LNCAP (cell line): ENCODE measurements at regions not wholly inside any gene's neighbourhood (a gene's known extent, or its start where the extent isn't known, plus 50 kb on each side); places are given as distances from the start of the nearest gene placed in this dataset.

Experiments
- CTCF ChIP-seq: fragments of 450-650 bp; IDR thresholded peaks from 2 replicates; pipeline ENCODE4 v1.5.1; 2017; ENCODE audit warnings: mild to moderate bottlenecking

GRCh38 chr13:88248393-88248792, 577.2 kb downstream of the SLITRK5 start:
- TF ChIP-seq CTCF: no peak

GRCh38 chr13:88257706-88258105, 586.5 kb downstream of the SLITRK5 start:
- TF ChIP-seq CTCF: no peak

- no peak for TF ChIP-seq CTCF
These were observed 592.6 kb downstream of the SLITRK5 start for GRCh38 chr13:88263808-88264207.

- TF ChIP-seq CTCF: no peak
These were observed 610.7 kb downstream of the SLITRK5 start for GRCh38 chr13:88281841-88282240.

GRCh38 chr13:88285329-88285728, 614.2 kb downstream of the SLITRK5 start:
- TF ChIP-seq CTCF: no peak

- no peak for TF ChIP-seq CTCF
These were observed 617.2 kb downstream of the SLITRK5 start for GRCh38 chr13:88288326-88288725.

- no peak for TF ChIP-seq CTCF
These were observed 623.2 kb downstream of the SLITRK5 start for GRCh38 chr13:88294368-88294767.

GRCh38 chr13:88303157-88303556, 632.0 kb downstream of the SLITRK5 start:
- TF ChIP-seq CTCF: no peak
